ENCODE measurements at regions not wholly inside any gene's neighbourhood (a gene's known extent, or its start where the extent isn't known, plus 50 kb on each side); places are given as distances from the start of the nearest gene placed in this dataset.

- Mint-ChIP-seq H3K9me3 (peaks cover 3% of the 10 kb centered on the region), H3K27ac (ENCODE audit: unreplicated experiment) (no peak overlapping the region), H3K4me1 (no peaks in the 10 kb centered on the region), H3K4me3 (no peak overlapping the region), H3K36me3 (ENCODE audit: low read depth) (no peaks in the 10 kb centered on the region), H3K27me3 (ENCODE audit: low read depth) (no peaks in the 10 kb centered on the region)
- DNase-seq (ENCODE audit: low read depth, low spot score): no peak
- no peak for TF ChIP-seq CTCF (conservative IDR thresholded peaks at IDR 0.05)
Observed at GRCh38 chr20:11114382-11114781, 440.6 kb upstream of the JAG1 start.

GRCh38 chr20:11117808-11118528, 444.2 kb upstream of the JAG1 start:
- H3K27me3 Mint-ChIP-seq (ENCODE audit: low read depth): no peaks in the 10 kb centered on the region
- no peaks in the 10 kb centered on the region for H3K36me3 Mint-ChIP-seq (ENCODE audit: low read depth)
- no peak for DNase-seq (ENCODE audit: low read depth, low spot score)
- no peaks in the 10 kb centered on the region for H3K4me1 Mint-ChIP-seq
- H3K9me3 Mint-ChIP-seq: peaks cover 3% of the 10 kb centered on the region
- H3K27ac Mint-ChIP-seq (ENCODE audit: unreplicated experiment): no peak overlapping the region
- no peak overlapping the region for H3K4me3 Mint-ChIP-seq
- no peak for TF ChIP-seq CTCF (conservative IDR thresholded peaks at IDR 0.05)

GRCh38 chr20:11118802-11119380, 445.1 kb upstream of the JAG1 start:
- no peaks in the 10 kb centered on the region for H3K27me3 Mint-ChIP-seq (ENCODE audit: low read depth)
- DNase-seq (ENCODE audit: low read depth, low spot score): no peak
- no peaks in the 10 kb centered on the region for H3K4me1 Mint-ChIP-seq
- H3K27ac Mint-ChIP-seq (ENCODE audit: unreplicated experiment): no peak overlapping the region
- H3K36me3 Mint-ChIP-seq (ENCODE audit: low read depth): no peaks in the 10 kb centered on the region
- peaks cover 5% of the 10 kb centered on the region for H3K9me3 Mint-ChIP-seq
- no peak overlapping the region for H3K4me3 Mint-ChIP-seq
- no peak for TF ChIP-seq CTCF (conservative IDR thresholded peaks at IDR 0.05)

- Mint-ChIP-seq H3K27me3 (ENCODE audit: low read depth) (no peaks in the 10 kb centered on the region), H3K36me3 (ENCODE audit: low read depth) (no peaks in the 10 kb centered on the region), H3K9me3 (peaks cover 5% of the 10 kb centered on the region), H3K4me1 (no peaks in the 10 kb centered on the region), H3K4me3 (no peak overlapping the region), H3K27ac (ENCODE audit: unreplicated experiment) (no peak overlapping the region)
- DNase-seq (ENCODE audit: low read depth, low spot score): no peak
- no peak for TF ChIP-seq CTCF (conservative IDR thresholded peaks at IDR 0.05)
Observed at GRCh38 chr20:11119573-11119972, 445.8 kb upstream of the JAG1 start.

GRCh38 chr20:11120431-11120830, 446.6 kb upstream of the JAG1 start:
- no peaks in the 10 kb centered on the region for H3K27me3 Mint-ChIP-seq (ENCODE audit: low read depth)
- DNase-seq (ENCODE audit: low read depth, low spot score): no peak

More at GRCh38 chr20:11120431-11120830, 446.6 kb upstream of the JAG1 start:
- H3K4me3 Mint-ChIP-seq: no peak overlapping the region
- H3K36me3 Mint-ChIP-seq (ENCODE audit: low read depth): no peaks in the 10 kb centered on the region
- H3K4me1 Mint-ChIP-seq: no peaks in the 10 kb centered on the region
- no peak for TF ChIP-seq CTCF (conservative IDR thresholded peaks at IDR 0.05)
- H3K9me3 Mint-ChIP-seq: peaks cover 5% of the 10 kb centered on the region
- H3K27ac Mint-ChIP-seq (ENCODE audit: unreplicated experiment): no peak overlapping the region

Measured in neural crest cell (in vitro differentiated cells).